GM12872 (cell line): ENCODE measurements at regions not wholly inside any gene's neighbourhood (a gene's known extent, or its start where the extent isn't known, plus 50 kb on each side); places are given as distances from the start of the nearest gene placed in this dataset.

ENCODE experiments used
- TF ChIP-seq, protein P1 (sequence below): IDR thresholded peaks from 3 replicates; pipeline ENCODE4 v1.5.1; 2011; ENCODE audit warnings: low read depth, mild to moderate bottlenecking, low read length, moderate library complexity; ENCODE audit not compliant: insufficient read depth

DNA sequence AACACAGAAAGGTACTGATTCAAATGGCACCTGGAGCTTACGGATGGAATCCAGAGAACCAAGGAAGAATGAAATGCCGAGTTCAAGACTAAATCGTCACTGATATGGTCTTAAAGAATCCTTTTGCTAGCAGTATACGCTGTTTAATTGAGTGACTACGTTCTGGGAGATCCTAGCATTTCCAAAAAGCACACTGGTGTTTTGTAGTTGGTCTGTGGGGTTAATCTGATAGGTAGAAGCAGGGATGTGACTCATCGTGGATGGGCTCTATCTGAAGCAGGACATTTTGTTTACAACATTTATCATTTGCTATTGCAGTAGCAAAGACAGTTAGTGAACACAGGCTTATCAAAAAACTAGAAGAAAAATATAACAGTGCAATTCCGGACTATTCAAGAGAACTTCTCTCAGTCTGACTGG, 169.2 kb upstream of the HMGA2 start:
- TF ChIP-seq, protein P1, sequence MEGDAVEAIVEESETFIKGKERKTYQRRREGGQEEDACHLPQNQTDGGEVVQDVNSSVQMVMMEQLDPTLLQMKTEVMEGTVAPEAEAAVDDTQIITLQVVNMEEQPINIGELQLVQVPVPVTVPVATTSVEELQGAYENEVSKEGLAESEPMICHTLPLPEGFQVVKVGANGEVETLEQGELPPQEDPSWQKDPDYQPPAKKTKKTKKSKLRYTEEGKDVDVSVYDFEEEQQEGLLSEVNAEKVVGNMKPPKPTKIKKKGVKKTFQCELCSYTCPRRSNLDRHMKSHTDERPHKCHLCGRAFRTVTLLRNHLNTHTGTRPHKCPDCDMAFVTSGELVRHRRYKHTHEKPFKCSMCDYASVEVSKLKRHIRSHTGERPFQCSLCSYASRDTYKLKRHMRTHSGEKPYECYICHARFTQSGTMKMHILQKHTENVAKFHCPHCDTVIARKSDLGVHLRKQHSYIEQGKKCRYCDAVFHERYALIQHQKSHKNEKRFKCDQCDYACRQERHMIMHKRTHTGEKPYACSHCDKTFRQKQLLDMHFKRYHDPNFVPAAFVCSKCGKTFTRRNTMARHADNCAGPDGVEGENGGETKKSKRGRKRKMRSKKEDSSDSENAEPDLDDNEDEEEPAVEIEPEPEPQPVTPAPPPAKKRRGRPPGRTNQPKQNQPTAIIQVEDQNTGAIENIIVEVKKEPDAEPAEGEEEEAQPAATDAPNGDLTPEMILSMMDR = no peak

DNA sequence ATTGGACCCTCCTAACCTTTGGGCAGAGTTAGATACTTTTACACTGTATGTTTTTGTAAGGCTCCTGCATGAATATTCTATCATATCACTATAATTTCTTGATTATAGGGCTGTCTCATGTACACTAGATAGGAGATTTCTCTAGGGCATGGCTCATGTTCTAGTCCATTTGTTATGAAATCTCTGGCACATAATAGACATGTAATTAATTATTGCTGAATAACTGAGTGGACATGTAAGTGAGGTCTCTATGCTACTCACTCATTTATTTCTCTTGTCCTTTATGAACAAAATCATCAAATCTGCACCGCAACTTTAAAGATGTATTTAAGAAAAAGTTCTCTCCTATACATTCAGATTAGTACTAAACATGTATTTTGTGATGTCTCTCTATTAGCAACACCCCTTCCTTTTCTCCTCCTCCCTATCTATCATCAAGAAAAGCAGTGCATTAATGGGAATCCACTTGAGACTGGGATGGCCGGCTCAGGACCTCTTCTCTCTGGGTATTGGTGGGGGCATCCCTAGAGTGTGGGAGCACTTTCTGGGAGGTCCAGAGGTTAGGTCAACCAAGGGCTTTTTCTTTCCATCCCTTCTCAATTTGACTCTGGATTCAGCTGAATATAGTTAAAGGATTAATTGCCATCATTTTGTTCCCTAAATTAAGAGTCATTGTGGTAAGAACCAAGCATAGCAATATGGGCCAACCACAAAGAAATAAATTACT, 168.0 kb upstream of the HMGA2 start:
- TF ChIP-seq, protein P1 = no peak

DNA sequence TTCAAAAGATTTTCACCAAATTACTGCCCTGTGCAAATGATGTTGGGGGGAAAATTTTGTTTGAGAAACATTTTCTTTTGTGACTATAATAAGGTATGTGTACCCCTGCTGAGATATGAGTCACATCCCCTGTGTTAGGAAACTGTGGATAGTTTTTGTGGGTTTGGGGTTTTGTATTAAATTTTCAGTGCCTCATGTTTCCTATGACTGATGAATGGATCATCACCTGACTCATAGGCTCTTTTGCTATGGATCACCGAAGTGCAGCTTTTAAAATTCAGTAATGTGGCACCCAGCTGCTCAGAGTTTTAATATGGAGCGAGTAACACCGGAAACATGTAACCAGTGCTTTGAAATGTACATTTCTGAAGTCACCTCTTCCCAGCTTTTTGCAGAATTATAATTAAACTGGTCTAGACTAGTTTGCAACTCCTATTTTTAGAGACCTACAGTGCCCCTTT, 167.4 kb upstream of the HMGA2 start:
- TF ChIP-seq, protein P1 = no peak

DNA sequence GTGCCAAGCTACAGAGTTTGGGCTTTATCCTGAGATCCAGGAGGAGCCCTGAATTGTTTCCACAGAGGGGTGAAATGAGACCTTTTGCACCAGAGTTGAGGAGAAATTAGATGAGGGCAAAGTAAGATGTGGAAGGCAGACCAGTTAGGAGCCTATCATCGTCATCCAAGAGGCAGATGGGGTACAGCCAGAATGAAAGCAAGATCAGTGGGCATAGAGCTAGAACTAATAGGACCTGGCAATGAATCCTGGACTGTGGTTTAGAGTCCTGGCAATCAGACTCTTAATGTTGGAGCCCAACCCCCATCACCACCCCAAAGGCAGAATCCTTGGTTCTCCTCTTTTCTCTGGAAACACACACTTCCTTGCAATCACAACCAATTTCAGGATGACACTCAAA, 166.6 kb upstream of the HMGA2 start:
- TF ChIP-seq, protein P1 = no peak

DNA sequence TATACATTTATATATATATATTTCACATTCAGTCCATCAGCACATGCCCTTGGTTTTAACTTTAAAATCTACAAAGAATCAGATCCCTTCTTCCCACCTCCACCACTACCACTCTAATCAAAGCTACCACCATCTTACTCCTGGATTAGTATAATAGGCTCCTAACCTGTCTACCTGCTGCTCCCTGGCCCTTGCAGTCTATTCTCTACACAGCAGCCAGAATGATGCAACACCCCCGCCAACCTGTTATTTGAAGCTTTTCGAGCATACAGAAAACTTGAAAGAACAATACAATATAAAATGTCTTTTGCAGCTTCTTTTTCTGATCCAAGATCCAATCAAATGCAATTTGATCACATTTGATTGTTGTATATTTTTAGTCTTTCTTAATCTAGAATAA, 165.9 kb upstream of the HMGA2 start:
- TF ChIP-seq, protein P1 = no peak

DNA sequence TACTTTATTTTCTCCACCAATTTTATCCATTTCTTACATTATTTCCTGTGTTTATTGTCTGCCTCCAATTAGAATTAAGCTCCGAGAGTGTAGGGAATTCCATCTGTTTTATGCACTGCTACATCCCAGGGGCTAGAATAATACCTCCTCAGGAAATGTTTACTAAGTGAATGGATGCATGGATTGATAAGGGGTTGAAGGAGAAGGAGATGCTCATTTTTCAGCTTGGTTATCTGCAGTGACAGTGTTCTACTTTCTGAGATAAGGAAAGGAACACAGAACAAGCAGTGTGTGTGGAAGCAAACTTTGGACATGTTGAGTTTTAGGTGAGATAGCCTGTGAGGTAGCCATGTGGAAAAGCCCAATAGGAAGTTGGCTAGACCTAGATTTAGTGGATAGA, 164.6 kb upstream of the HMGA2 start:
- TF ChIP-seq, protein P1 = no peak

DNA sequence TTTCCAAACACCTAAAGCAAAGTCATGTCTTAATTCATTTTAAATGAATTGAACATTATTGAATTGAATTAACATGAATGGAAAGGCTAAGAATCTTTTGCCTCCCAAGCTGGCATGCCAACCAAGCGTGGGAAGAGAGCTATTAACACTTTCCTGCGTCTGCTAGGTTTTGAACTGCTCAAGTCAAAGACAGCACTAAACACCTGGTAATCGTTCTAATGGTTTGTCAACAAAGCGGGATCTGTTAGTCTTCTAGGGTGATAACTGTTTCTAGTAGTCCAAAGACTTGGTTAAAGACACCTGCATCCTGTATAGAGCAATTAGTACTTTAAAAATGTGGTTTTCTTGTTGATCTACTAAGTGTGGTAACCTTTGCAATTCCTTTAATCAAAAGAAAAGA, 164.2 kb upstream of the HMGA2 start:
- TF ChIP-seq, protein P1 = no peak
